HEK293 (cell line): ENCODE measurements at regions not wholly inside any gene's neighbourhood (a gene's known extent, or its start where the extent isn't known, plus 50 kb on each side); places are given as distances from the start of the nearest gene placed in this dataset.

Source experiments
- CTCF ChIA-PET: fragments of 350-600 bp; formaldehyde crosslinking; extraction: SDS; loops from one replicate; lab custom pipeline; 2021; ENCODE audit warnings: antibody characterized with exemption; lab: Yijun Ruan, JAX
- POLR2A ChIA-PET: fragments of 300-600 bp; formaldehyde crosslinking; extraction: SDS; loops from one replicate; lab custom pipeline; 2020; ENCODE audit warnings: antibody characterized with exemption, inconsistent platforms; lab: Yijun Ruan, JAX
- H3K27ac ChIP-seq: fragments of 200-500 bp; sonication (Bioruptor generic); 2 replicates; pipeline ENCODE4 v1.5.1; 2014; ENCODE audit warnings: low read depth, low read length, control low read depth, inconsistent platforms; ENCODE audit errors: extremely low read depth
- H3K36me3 ChIP-seq, 2 experiments: fragments of 200-500 bp in 1 of 2; sonication (Bioruptor generic) in 1 of 2; 1 replicate in 1 of 2; 2 replicates in 1 of 2; pipeline ENCODE4 v1.5.1; 2014 to 2017; ENCODE audit warnings: inconsistent platforms in 2 of 2, low read length in 2 of 2; ENCODE audit not compliant: control insufficient read depth in 2 of 2, insufficient read depth in 1 of 2
- H3K4me1 ChIP-seq: fragments of 200-500 bp; sonication (Bioruptor generic); 2 replicates; pipeline ENCODE4 v1.5.1; 2014; ENCODE audit warnings: mild to moderate bottlenecking, low read length, inconsistent platforms; ENCODE audit not compliant: control insufficient read depth, insufficient read depth
- H3K4me3 ChIP-seq: 2 replicates; pipeline ENCODE4 v1.5.1; 2011; ENCODE audit warnings: low read depth, mild to moderate bottlenecking, control low read depth, low read length, moderate library complexity
- H3K9me3 ChIP-seq: fragments of 200-500 bp; sonication (Bioruptor generic); 2 replicates; pipeline ENCODE4 v1.5.1; 2014; ENCODE audit warnings: low read depth, low read length, inconsistent platforms; ENCODE audit not compliant: control insufficient read depth, insufficient read depth
- KLF10 ChIP-seq: fragments of 450-650 bp; IDR thresholded peaks from 2 replicates; pipeline ENCODE4 v1.5.1; 2018; ENCODE audit warnings: missing biosample characterization, mild to moderate bottlenecking, missing genetic modification characterization
- KLF7 ChIP-seq: fragments of 450-650 bp; formaldehyde crosslinking; IDR thresholded peaks from 2 replicates; pipeline ENCODE4 v1.5.1; 2016; ENCODE audit warnings: missing biosample characterization, missing genetic modification characterization, borderline replicate concordance
- SALL2 ChIP-seq: fragments of 450-650 bp; formaldehyde crosslinking; IDR thresholded peaks from 2 replicates; pipeline ENCODE4 v1.5.0; 2017; ENCODE audit warnings: missing biosample characterization, mild to moderate bottlenecking, missing genetic modification characterization, borderline replicate concordance
- SP3 ChIP-seq: fragments of 450-650 bp; formaldehyde crosslinking; IDR thresholded peaks from 2 replicates; pipeline ENCODE4 v1.5.1; 2016; ENCODE audit warnings: missing biosample characterization, missing genetic modification characterization
- ZBTB20 ChIP-seq: fragments of 450-650 bp; formaldehyde crosslinking; IDR thresholded peaks from 2 replicates; pipeline ENCODE4 v1.5.1; 2016; ENCODE audit warnings: missing biosample characterization, missing genetic modification characterization
- ZFP41 ChIP-seq: fragments of 450-650 bp; formaldehyde crosslinking; IDR thresholded peaks from 2 replicates; pipeline ENCODE4 v1.5.1; 2016; ENCODE audit warnings: missing biosample characterization, missing genetic modification characterization, borderline replicate concordance
- ZNF175 ChIP-seq: fragments of 450-650 bp; formaldehyde crosslinking; IDR thresholded peaks from 2 replicates; pipeline ENCODE4 v1.5.1; 2016; ENCODE audit warnings: missing biosample characterization, missing genetic modification characterization
- ZNF2 ChIP-seq: fragments of 450-650 bp; formaldehyde crosslinking; IDR thresholded peaks from 2 replicates; pipeline ENCODE4 v1.5.1; 2016; ENCODE audit warnings: missing biosample characterization, missing genetic modification characterization
- ZNF202 ChIP-seq: fragments of 450-650 bp; formaldehyde crosslinking; IDR thresholded peaks from 2 replicates; pipeline ENCODE4 v1.5.1; 2016; ENCODE audit warnings: missing biosample characterization, missing genetic modification characterization, borderline replicate concordance
- ZNF324 ChIP-seq: fragments of 450-650 bp; formaldehyde crosslinking; IDR thresholded peaks from 2 replicates; pipeline ENCODE4 v1.5.1; 2016; ENCODE audit warnings: missing biosample characterization, missing genetic modification characterization
- ZNF391 ChIP-seq: fragments of 450-650 bp; formaldehyde crosslinking; IDR thresholded peaks from 2 replicates; pipeline ENCODE4 v1.5.1; 2016; ENCODE audit warnings: low read depth, missing biosample characterization, missing genetic modification characterization, borderline replicate concordance
- ZNF404 ChIP-seq: fragments of 450-650 bp; formaldehyde crosslinking; IDR thresholded peaks from 2 replicates; pipeline ENCODE4 v1.5.1; 2017; ENCODE audit warnings: missing biosample characterization, missing genetic modification characterization
- ZNF521 ChIP-seq: fragments of 450-650 bp; formaldehyde crosslinking; IDR thresholded peaks from 2 replicates; pipeline ENCODE4 v1.5.1; 2017; ENCODE audit warnings: missing biosample characterization, mild to moderate bottlenecking, missing genetic modification characterization
- ZNF529 ChIP-seq: fragments of 450-650 bp; formaldehyde crosslinking; IDR thresholded peaks from 2 replicates; pipeline ENCODE4 v1.5.1; 2017; ENCODE audit warnings: missing genetic modification characterization, missing biosample characterization; ENCODE audit not compliant: insufficient replicate concordance
- ZNF701 ChIP-seq: fragments of 450-650 bp; formaldehyde crosslinking; IDR thresholded peaks from 2 replicates; pipeline ENCODE4 v1.5.1; 2016; ENCODE audit warnings: missing biosample characterization, missing genetic modification characterization
- ZNF776 ChIP-seq: fragments of 450-650 bp; formaldehyde crosslinking; IDR thresholded peaks from 2 replicates; pipeline ENCODE4 v1.5.0; 2017; ENCODE audit warnings: missing biosample characterization, missing genetic modification characterization, borderline replicate concordance
- TF ChIP-seq, protein P1 (sequence below): fragments of 450-650 bp; formaldehyde crosslinking; IDR thresholded peaks from 2 replicates; pipeline ENCODE4 v1.5.1; 2017; ENCODE audit warnings: missing biosample characterization, missing genetic modification characterization
- TF ChIP-seq, protein P2 (sequence below): fragments of 450-650 bp; IDR thresholded peaks from 2 replicates; pipeline ENCODE4 v1.5.1; 2018; ENCODE audit warnings: missing biosample characterization, mild to moderate bottlenecking, missing genetic modification characterization
- TF ChIP-seq, protein P3 (sequence below): fragments of 450-650 bp; formaldehyde crosslinking; IDR thresholded peaks from 2 replicates; pipeline ENCODE4 v1.5.1; 2016; ENCODE audit warnings: missing biosample characterization, missing genetic modification characterization
- TF ChIP-seq, protein P4 (sequence below): fragments of 450-650 bp; formaldehyde crosslinking; conservative IDR thresholded peaks from 2 replicates; pipeline ENCODE4 v1.5.1; 2016; ENCODE audit warnings: low read depth, missing biosample characterization, missing genetic modification characterization
- TF ChIP-seq, protein P5 (sequence below): fragments of 450-650 bp; formaldehyde crosslinking; IDR thresholded peaks from 2 replicates; pipeline ENCODE4 v1.5.1; 2016; ENCODE audit warnings: missing biosample characterization, missing genetic modification characterization

DNA sequence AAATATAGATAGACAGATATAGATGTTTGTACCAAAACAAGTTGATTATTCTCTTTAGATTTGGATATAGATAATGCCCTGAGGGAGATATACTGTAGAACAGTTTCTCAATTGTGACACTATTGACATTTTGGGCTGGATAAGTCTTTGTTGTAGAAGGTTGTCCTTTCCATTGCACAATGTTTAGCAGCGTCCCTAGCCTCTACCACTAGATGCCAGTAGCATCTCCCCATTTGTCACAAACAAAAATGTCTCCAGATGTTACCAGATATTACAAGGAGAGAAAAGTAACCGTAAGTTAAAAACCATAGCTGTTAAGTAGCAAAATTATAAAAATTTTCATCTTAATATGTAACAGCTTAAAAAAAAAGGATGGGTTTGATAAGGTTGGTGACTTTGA is 2595.3 kb downstream of the ARAP2 start:
- no peak overlapping the region for H3K27ac ChIP-seq
- no peaks in the 10 kb centered on the region for H3K36me3 ChIP-seq
- CTCF ChIA-PET = no interaction called here
- POLR2A ChIA-PET = no interaction called here
- TF ChIP-seq, protein P1, sequence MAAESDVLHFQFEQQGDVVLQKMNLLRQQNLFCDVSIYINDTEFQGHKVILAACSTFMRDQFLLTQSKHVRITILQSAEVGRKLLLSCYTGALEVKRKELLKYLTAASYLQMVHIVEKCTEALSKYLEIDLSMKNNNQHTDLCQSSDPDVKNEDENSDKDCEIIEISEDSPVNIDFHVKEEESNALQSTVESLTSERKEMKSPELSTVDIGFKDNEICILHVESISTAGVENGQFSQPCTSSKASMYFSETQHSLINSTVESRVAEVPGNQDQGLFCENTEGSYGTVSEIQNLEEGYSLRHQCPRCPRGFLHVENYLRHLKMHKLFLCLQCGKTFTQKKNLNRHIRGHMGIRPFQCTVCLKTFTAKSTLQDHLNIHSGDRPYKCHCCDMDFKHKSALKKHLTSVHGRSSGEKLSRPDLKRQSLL (tag by site-specific recombination) = no peak
- TF ChIP-seq ZNF701 (tag by site-specific recombination) (no peak), ZNF2 (no peak), ZNF529 (no peak), ZNF391 (tag by site-specific recombination) (no peak), ZNF776 (tag by site-specific recombination) (no peak), ZNF404 (tag by site-specific recombination) (no peak), KLF10 (tag by site-specific recombination) (no peak), ZNF521 (tag by site-specific recombination) (no peak), ZNF202 (tag by site-specific recombination) (no peak), SALL2 (tag by site-specific recombination) (no peak), ZNF175 (no peak)
- TF ChIP-seq, protein P2, sequence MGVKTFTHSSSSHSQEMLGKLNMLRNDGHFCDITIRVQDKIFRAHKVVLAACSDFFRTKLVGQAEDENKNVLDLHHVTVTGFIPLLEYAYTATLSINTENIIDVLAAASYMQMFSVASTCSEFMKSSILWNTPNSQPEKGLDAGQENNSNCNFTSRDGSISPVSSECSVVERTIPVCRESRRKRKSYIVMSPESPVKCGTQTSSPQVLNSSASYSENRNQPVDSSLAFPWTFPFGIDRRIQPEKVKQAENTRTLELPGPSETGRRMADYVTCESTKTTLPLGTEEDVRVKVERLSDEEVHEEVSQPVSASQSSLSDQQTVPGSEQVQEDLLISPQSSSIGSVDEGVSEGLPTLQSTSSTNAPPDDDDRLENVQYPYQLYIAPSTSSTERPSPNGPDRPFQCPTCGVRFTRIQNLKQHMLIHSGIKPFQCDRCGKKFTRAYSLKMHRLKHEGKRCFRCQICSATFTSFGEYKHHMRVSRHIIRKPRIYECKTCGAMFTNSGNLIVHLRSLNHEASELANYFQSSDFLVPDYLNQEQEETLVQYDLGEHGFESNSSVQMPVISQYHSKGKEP = no peak
- TF ChIP-seq, protein P3, sequence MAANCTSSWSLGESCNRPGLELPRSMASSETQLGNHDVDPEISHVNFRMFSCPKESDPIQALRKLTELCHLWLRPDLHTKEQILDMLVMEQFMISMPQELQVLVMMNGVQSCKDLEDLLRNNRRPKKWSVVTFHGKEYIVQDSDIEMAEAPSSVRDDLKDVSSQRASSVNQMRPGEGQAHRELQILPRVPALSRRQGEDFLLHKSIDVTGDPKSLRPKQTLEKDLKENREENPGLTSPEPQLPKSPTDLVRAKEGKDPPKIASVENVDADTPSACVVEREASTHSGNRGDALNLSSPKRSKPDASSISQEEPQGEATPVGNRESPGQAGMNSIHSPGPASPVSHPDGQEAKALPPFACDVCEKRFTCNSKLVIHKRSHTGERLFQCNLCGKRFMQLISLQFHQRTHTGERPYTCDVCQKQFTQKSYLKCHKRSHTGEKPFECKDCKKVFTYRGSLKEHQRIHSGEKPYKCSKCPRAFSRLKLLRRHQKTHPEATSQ (tag by site-specific recombination) = no peak
- H3K4me3 ChIP-seq = no peak overlapping the region
- no peaks in the 10 kb centered on the region for H3K9me3 ChIP-seq
- no peaks in the 10 kb centered on the region for H3K4me1 ChIP-seq

DNA sequence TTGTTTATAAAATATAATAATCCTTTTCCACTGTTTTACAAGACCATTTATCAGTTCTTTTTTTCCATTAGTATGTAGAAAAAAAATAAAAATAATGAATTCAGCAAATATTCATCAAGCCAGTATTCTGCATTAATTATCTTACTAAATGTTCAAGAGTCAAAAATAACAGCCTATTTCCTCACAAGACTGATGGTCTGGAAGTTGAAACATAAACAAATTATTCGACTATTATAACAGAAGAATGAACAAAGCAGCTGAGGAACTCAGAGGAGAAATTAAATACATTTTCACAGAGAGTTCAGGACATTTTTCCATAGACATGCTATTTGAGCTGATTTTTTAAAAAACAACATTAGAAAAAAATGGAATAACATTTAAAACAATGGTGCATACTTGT is 2594.8 kb downstream of the ARAP2 start:
- H3K4me1 ChIP-seq = no peaks in the 10 kb centered on the region
- H3K36me3 ChIP-seq = no peaks in the 10 kb centered on the region
- POLR2A ChIA-PET = no interaction called here
- TF ChIP-seq KLF10 (tag by site-specific recombination) = no peak
- TF ChIP-seq, protein P4, sequence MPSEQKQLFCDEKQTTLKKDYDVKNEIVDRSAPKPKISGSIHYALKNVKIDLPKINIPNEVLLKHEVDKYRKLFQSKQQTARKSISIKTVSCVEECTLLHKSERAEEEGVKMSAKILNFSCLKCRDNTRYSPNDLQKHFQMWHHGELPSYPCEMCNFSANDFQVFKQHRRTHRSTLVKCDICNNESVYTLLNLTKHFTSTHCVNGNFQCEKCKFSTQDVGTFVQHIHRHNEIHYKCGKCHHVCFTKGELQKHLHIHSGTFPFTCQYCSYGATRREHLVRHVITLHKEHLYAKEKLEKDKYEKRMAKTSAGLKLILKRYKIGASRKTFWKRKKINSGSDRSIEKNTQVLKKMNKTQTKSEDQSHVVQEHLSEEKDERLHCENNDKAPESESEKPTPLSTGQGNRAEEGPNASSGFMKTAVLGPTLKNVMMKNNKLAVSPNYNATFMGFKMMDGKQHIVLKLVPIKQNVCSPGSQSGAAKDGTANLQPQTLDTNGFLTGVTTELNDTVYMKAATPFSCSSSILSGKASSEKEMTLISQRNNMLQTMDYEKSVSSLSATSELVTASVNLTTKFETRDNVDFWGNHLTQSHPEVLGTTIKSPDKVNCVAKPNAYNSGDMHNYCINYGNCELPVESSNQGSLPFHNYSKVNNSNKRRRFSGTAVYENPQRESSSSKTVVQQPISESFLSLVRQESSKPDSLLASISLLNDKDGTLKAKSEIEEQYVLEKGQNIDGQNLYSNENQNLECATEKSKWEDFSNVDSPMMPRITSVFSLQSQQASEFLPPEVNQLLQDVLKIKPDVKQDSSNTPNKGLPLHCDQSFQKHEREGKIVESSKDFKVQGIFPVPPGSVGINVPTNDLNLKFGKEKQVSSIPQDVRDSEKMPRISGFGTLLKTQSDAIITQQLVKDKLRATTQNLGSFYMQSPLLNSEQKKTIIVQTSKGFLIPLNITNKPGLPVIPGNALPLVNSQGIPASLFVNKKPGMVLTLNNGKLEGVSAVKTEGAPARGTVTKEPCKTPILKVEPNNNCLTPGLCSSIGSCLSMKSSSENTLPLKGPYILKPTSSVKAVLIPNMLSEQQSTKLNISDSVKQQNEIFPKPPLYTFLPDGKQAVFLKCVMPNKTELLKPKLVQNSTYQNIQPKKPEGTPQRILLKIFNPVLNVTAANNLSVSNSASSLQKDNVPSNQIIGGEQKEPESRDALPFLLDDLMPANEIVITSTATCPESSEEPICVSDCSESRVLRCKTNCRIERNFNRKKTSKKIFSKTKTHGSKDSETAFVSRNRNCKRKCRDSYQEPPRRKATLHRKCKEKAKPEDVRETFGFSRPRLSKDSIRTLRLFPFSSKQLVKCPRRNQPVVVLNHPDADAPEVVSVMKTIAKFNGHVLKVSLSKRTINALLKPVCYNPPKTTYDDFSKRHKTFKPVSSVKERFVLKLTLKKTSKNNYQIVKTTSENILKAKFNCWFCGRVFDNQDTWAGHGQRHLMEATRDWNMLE (tag by site-specific recombination) = no peak
- no peak for TF ChIP-seq ZFP41 (tag by site-specific recombination)
- TF ChIP-seq SP3 (tag by site-specific recombination) = no peak
- no peak for TF ChIP-seq ZNF776 (tag by site-specific recombination)
- TF ChIP-seq KLF7 = no peak
- TF ChIP-seq ZNF324 (tag by site-specific recombination) = no peak
- no peak for TF ChIP-seq ZBTB20 (tag by site-specific recombination)
- TF ChIP-seq, protein P5, sequence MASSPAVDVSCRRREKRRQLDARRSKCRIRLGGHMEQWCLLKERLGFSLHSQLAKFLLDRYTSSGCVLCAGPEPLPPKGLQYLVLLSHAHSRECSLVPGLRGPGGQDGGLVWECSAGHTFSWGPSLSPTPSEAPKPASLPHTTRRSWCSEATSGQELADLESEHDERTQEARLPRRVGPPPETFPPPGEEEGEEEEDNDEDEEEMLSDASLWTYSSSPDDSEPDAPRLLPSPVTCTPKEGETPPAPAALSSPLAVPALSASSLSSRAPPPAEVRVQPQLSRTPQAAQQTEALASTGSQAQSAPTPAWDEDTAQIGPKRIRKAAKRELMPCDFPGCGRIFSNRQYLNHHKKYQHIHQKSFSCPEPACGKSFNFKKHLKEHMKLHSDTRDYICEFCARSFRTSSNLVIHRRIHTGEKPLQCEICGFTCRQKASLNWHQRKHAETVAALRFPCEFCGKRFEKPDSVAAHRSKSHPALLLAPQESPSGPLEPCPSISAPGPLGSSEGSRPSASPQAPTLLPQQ (tag by site-specific recombination) = no peak
- TF ChIP-seq, all 188 proteins: peak for 0
- CTCF ChIA-PET = interaction anchor here (0.6 kb wide), 1 partner anchor 133 kb away, joined by 4 read pairs; no protein-coding TSS in a partner anchor
- Histone ChIP-seq H3K27ac (no peak overlapping the region), H3K4me3 (no peak overlapping the region), H3K9me3 (no peaks in the 10 kb centered on the region)
